ENCODE measurements at regions not wholly inside any gene's neighbourhood (a gene's known extent, or its start where the extent isn't known, plus 50 kb on each side); places are given as distances from the start of the nearest gene placed in this dataset.

- TF ChIP-seq POLR2A (IDR thresholded peaks at IDR 0.05; ENCODE audit: low read length) (no peak), PBX3 (IDR thresholded peaks at IDR 0.05) (no peak), FOSL2 (IDR thresholded peaks at IDR 0.05) (no peak), FOSL2 (CRISPR knock-in tag; IDR thresholded peaks at IDR 0.05) (no peak), HDAC2 (IDR thresholded peaks at IDR 0.05) (no peak), MAZ (IDR thresholded peaks at IDR 0.05; ENCODE audit: borderline replicate concordance, low read depth, low read length) (no peak), NPAS2 (CRISPR knock-in tag; IDR thresholded peaks at IDR 0.05; ENCODE audit: borderline replicate concordance) (no peak), MYC (IDR thresholded peaks at IDR 0.05; ENCODE audit: borderline replicate concordance, low read length) (no peak), MAX (IDR thresholded peaks at IDR 0.05) (no peak)
- TF ChIP-seq, protein P1, sequence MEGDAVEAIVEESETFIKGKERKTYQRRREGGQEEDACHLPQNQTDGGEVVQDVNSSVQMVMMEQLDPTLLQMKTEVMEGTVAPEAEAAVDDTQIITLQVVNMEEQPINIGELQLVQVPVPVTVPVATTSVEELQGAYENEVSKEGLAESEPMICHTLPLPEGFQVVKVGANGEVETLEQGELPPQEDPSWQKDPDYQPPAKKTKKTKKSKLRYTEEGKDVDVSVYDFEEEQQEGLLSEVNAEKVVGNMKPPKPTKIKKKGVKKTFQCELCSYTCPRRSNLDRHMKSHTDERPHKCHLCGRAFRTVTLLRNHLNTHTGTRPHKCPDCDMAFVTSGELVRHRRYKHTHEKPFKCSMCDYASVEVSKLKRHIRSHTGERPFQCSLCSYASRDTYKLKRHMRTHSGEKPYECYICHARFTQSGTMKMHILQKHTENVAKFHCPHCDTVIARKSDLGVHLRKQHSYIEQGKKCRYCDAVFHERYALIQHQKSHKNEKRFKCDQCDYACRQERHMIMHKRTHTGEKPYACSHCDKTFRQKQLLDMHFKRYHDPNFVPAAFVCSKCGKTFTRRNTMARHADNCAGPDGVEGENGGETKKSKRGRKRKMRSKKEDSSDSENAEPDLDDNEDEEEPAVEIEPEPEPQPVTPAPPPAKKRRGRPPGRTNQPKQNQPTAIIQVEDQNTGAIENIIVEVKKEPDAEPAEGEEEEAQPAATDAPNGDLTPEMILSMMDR (IDR thresholded peaks at IDR 0.05), result no peak
- TF ChIP-seq, protein P2, sequence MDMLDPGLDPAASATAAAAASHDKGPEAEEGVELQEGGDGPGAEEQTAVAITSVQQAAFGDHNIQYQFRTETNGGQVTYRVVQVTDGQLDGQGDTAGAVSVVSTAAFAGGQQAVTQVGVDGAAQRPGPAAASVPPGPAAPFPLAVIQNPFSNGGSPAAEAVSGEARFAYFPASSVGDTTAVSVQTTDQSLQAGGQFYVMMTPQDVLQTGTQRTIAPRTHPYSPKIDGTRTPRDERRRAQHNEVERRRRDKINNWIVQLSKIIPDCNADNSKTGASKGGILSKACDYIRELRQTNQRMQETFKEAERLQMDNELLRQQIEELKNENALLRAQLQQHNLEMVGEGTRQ (IDR thresholded peaks at IDR 0.05), result no peak
- TF ChIP-seq, protein P3, sequence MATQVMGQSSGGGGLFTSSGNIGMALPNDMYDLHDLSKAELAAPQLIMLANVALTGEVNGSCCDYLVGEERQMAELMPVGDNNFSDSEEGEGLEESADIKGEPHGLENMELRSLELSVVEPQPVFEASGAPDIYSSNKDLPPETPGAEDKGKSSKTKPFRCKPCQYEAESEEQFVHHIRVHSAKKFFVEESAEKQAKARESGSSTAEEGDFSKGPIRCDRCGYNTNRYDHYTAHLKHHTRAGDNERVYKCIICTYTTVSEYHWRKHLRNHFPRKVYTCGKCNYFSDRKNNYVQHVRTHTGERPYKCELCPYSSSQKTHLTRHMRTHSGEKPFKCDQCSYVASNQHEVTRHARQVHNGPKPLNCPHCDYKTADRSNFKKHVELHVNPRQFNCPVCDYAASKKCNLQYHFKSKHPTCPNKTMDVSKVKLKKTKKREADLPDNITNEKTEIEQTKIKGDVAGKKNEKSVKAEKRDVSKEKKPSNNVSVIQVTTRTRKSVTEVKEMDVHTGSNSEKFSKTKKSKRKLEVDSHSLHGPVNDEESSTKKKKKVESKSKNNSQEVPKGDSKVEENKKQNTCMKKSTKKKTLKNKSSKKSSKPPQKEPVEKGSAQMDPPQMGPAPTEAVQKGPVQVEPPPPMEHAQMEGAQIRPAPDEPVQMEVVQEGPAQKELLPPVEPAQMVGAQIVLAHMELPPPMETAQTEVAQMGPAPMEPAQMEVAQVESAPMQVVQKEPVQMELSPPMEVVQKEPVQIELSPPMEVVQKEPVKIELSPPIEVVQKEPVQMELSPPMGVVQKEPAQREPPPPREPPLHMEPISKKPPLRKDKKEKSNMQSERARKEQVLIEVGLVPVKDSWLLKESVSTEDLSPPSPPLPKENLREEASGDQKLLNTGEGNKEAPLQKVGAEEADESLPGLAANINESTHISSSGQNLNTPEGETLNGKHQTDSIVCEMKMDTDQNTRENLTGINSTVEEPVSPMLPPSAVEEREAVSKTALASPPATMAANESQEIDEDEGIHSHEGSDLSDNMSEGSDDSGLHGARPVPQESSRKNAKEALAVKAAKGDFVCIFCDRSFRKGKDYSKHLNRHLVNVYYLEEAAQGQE (IDR thresholded peaks at IDR 0.05), result no peak
Measured at GRCh38 chr2:15712551-15713342, 121.1 kb downstream of the DDX1 start.

Measured in A549 (cell line).